DMS114 treated with DMSO at 0.1 percent for 48 hours (cell line): ENCODE measurements at regions not wholly inside any gene's neighbourhood (a gene's known extent, or its start where the extent isn't known, plus 50 kb on each side); places are given as distances from the start of the nearest gene placed in this dataset.

Experiments used
- DNase-seq: peaks from one replicate; lab custom pipeline; 2025; ENCODE audit not compliant: unreplicated experiment; lab: John Stamatoyannopoulos, UW

GRCh38 chr5:54745599-54745998, 228.0 kb downstream of the SNX18 start:
- no peak for DNase-seq

- no peak for DNase-seq
These were observed 226.6 kb downstream of the SNX18 start for GRCh38 chr5:54743997-54744788.

GRCh38 chr5:54743581-54743980, 226.0 kb downstream of the SNX18 start:
- no peak for DNase-seq

GRCh38 chr5:54742417-54742891, 224.9 kb downstream of the SNX18 start:
- no peak for DNase-seq

GRCh38 chr5:54741711-54742110, 224.2 kb downstream of the SNX18 start:
- DNase-seq: no peak

GRCh38 chr5:54740141-54740540, 222.6 kb downstream of the SNX18 start:
- DNase-seq: no peak

- DNase-seq: no peak
These were observed 221.8 kb downstream of the SNX18 start for GRCh38 chr5:54739371-54739770.

GRCh38 chr5:54738973-54739367, 221.4 kb downstream of the SNX18 start:
- no peak for DNase-seq

- no peak for DNase-seq
These were observed 220.8 kb downstream of the SNX18 start for GRCh38 chr5:54738118-54738972.

- DNase-seq: no peak
These were observed 218.6 kb downstream of the SNX18 start for GRCh38 chr5:54736003-54736797.

- DNase-seq: no peak
These were observed 215.5 kb downstream of the SNX18 start for GRCh38 chr5:54733101-54733500.

- DNase-seq: no peak
These were observed 214.5 kb downstream of the SNX18 start for GRCh38 chr5:54732108-54732507.

- DNase-seq: no peak
These were observed 211.0 kb downstream of the SNX18 start for GRCh38 chr5:54728588-54728915.

GRCh38 chr5:54727874-54728587, 210.5 kb downstream of the SNX18 start:
- no peak for DNase-seq

GRCh38 chr5:54725391-54726280, 208.1 kb downstream of the SNX18 start:
- DNase-seq: no peak

- DNase-seq: no peak
These were observed 205.4 kb downstream of the SNX18 start for GRCh38 chr5:54722846-54723433.

- no peak for DNase-seq
These were observed 204.5 kb downstream of the SNX18 start for GRCh38 chr5:54721951-54722654.

- no peak for DNase-seq
These were observed 203.6 kb downstream of the SNX18 start for GRCh38 chr5:54721116-54721515.

- DNase-seq: no peak
These were observed 202.8 kb downstream of the SNX18 start for GRCh38 chr5:54720341-54720740.
